SK-N-SH (cell line): ENCODE measurements at regions not wholly inside any gene's neighbourhood (a gene's known extent, or its start where the extent isn't known, plus 50 kb on each side); places are given as distances from the start of the nearest gene placed in this dataset.

Experiments
- CTCF ChIA-PET: fragments of 300-600, 350-600 bp; formaldehyde crosslinking; extraction: SDS; loops from one replicate; lab custom pipeline; 2021; lab: Yijun Ruan, JAX
- POLR2A ChIA-PET: fragments of 350-600 bp; sonication (Branson Sonifier 250); formaldehyde crosslinking; extraction: SDS; loops from one replicate; lab custom pipeline; 2020; ENCODE audit warnings: antibody characterized with exemption, inconsistent platforms; lab: Yijun Ruan, JAX
- DNase-seq: peaks from one replicate; pipeline ENCODE4 v3.0.0; 2012
- H2AFZ ChIP-seq: fragments of 200-600 bp; sonication (generic); 2 replicates; pipeline ENCODE4 v1.8.1; 2016; ENCODE audit warnings: antibody characterized with exemption, mild to moderate bottlenecking, low read depth
- H3F3A ChIP-seq: fragments of 200-600 bp; sonication (generic); replicated peaks from 2 replicates; pipeline ENCODE3; 2016; ENCODE audit warnings: antibody characterized with exemption, mild to moderate bottlenecking; ENCODE audit not compliant: insufficient read depth
- H3K27ac ChIP-seq, 2 experiments: fragments of 200-500 bp in 1 of 2; fragments of 200-600 bp in 1 of 2; sonication (Bioruptor generic) in 1 of 2; sonication (generic), shearing (Covaris generic) in 1 of 2; 2 replicates each; pipeline versions ENCODE4 v1.5.1 to v1.6.1; 2014 to 2016; ENCODE audit warnings: low read depth in 2 of 2, inconsistent platforms in 1 of 2, low read length in 1 of 2, mild to moderate bottlenecking in 1 of 2, mixed read lengths in 1 of 2
- H3K27me3 ChIP-seq: fragments of 200-600 bp; sonication (generic), shearing (Covaris generic); 2 replicates; pipeline ENCODE4 v1.6.1; 2016; ENCODE audit warnings: mixed run types; ENCODE audit not compliant: insufficient read depth
- H3K36me3 ChIP-seq, 2 experiments: fragments of 200-500 bp in 1 of 2; fragments of 200-600 bp in 1 of 2; sonication (Bioruptor generic) in 1 of 2; sonication (generic) in 1 of 2; replicated peaks in 1 of 2; 2 replicates each; pipeline versions ENCODE3 to v1.5.1; 2014 to 2016; ENCODE audit warnings: low read length in 1 of 2, mild to moderate bottlenecking in 1 of 2; ENCODE audit not compliant: insufficient read depth in 2 of 2, control insufficient read depth in 1 of 2
- H3K4me1 ChIP-seq, 2 experiments: fragments of 200-500 bp in 1 of 2; fragments of 200-600 bp in 1 of 2; sonication (Bioruptor generic) in 1 of 2; sonication (generic), shearing (Covaris generic) in 1 of 2; 2 replicates each; pipeline versions ENCODE4 v1.5.1 to v1.6.1; 2014 to 2016; ENCODE audit warnings: low read depth in 1 of 2, low read length in 1 of 2, mixed run types in 1 of 2; ENCODE audit not compliant: insufficient read depth in 2 of 2, control insufficient read depth in 1 of 2
- H3K4me2 ChIP-seq: fragments of 200-600 bp; sonication (generic), shearing (Covaris generic); 2 replicates; pipeline ENCODE4 v1.6.1; 2017; ENCODE audit warnings: mixed run types
- H3K4me3 ChIP-seq, 2 experiments: fragments of 200-500 bp in 1 of 2; fragments of 200-600 bp in 1 of 2; sonication (Bioruptor generic) in 1 of 2; sonication (generic), shearing (Covaris generic) in 1 of 2; 2 replicates each; pipeline versions ENCODE4 v1.5.1 to v1.8.1; 2014 to 2016; ENCODE audit warnings: low read depth in 2 of 2, inconsistent platforms in 1 of 2, low read length in 1 of 2, mild to moderate bottlenecking in 1 of 2, mixed read lengths in 1 of 2, moderate library complexity in 1 of 2
- H3K79me2 ChIP-seq: fragments of 200-600 bp; sonication (generic); 2 replicates; pipeline ENCODE4 v1.8.1; 2017; ENCODE audit warnings: mild to moderate bottlenecking; ENCODE audit not compliant: insufficient read depth
- H3K9ac ChIP-seq: fragments of 200-600 bp; sonication (generic); 2 replicates; pipeline ENCODE4 v1.6.1; 2017; ENCODE audit warnings: mixed run types
- H3K9me2 ChIP-seq: fragments of 200-600 bp; sonication (generic); 2 replicates; pipeline ENCODE4 v1.6.1; 2017; ENCODE audit warnings: mixed run types
- H3K9me3 ChIP-seq: fragments of 200-600 bp; sonication (generic); 2 replicates; pipeline ENCODE4 v1.6.1; 2017; ENCODE audit warnings: mixed run types, mild to moderate bottlenecking, moderate library complexity
- H4K20me1 ChIP-seq: fragments of 200-600 bp; sonication (generic); 2 replicates; pipeline ENCODE4 v1.6.1; 2017; ENCODE audit warnings: mild to moderate bottlenecking, mixed run types; ENCODE audit not compliant: insufficient read depth
- ELF1 ChIP-seq: IDR thresholded peaks from 2 replicates; pipeline ENCODE4 v1.4.0; 2012
- EP300 ChIP-seq, 2 experiments: IDR thresholded peaks; 2 replicates each; pipeline versions ENCODE4 v1.4.0 to v1.6.1; 2012; ENCODE audit warnings: borderline replicate concordance in 1 of 2, low read depth in 1 of 2, low read length in 1 of 2
- FOSL2 ChIP-seq: IDR thresholded peaks from 2 replicates; pipeline ENCODE4 v1.4.0; 2012; ENCODE audit warnings: low read depth, mild to moderate bottlenecking, moderate library complexity, borderline replicate concordance
- GATA2 ChIP-seq: sonication (generic); formaldehyde crosslinking; IDR thresholded peaks from 2 replicates; pipeline ENCODE4 v1.5.0; 2020; ENCODE audit warnings: mild to moderate bottlenecking, missing genetic modification reagents
- IRF3 ChIP-seq: fragments of 150-350 bp; IDR thresholded peaks from 2 replicates; pipeline ENCODE4 v1.6.1; 2016; ENCODE audit warnings: mild to moderate bottlenecking, low read depth, low read length
- JUND ChIP-seq: IDR thresholded peaks from 2 replicates; pipeline ENCODE4 v1.4.0; 2012
- MAX ChIP-seq: IDR thresholded peaks from 2 replicates; pipeline ENCODE4 v1.4.0; 2012; ENCODE audit warnings: low read depth
- MXI1 ChIP-seq: IDR thresholded peaks from 2 replicates; pipeline ENCODE4 v1.6.1; 2012; ENCODE audit warnings: mild to moderate bottlenecking, low read depth, low read length, improper control_type of control experiment
- NRF1 ChIP-seq: IDR thresholded peaks from 2 replicates; pipeline ENCODE4 v1.6.1; 2012; ENCODE audit warnings: low read depth, mild to moderate bottlenecking, low read length
- RAD21 ChIP-seq: IDR thresholded peaks from 2 replicates; pipeline ENCODE4 v1.6.1; 2012; ENCODE audit warnings: mild to moderate bottlenecking, low read length
- RCOR1 ChIP-seq: fragments of 150-350 bp; IDR thresholded peaks from 2 replicates; pipeline ENCODE4 v1.6.1; 2017; ENCODE audit warnings: antibody characterized with exemption, low read length
- RFX5 ChIP-seq: IDR thresholded peaks from 2 replicates; pipeline ENCODE4 v1.6.1; 2012; ENCODE audit warnings: mild to moderate bottlenecking, improper control_type of control experiment, low read length
- SIN3A ChIP-seq: IDR thresholded peaks from 2 replicates; pipeline ENCODE4 v1.6.1; 2012; ENCODE audit warnings: low read depth, mild to moderate bottlenecking, low read length, moderate library complexity, borderline replicate concordance
- TAF1 ChIP-seq: IDR thresholded peaks from 2 replicates; pipeline ENCODE4 v1.6.1; 2012; ENCODE audit warnings: low read depth, mild to moderate bottlenecking, low read length, moderate library complexity, borderline replicate concordance
- TEAD4 ChIP-seq: IDR thresholded peaks from 2 replicates; pipeline ENCODE4 v1.4.0; 2012; ENCODE audit warnings: mild to moderate bottlenecking, borderline replicate concordance; ENCODE audit not compliant: insufficient read depth
- USF1 ChIP-seq: IDR thresholded peaks from 2 replicates; pipeline ENCODE4 v1.4.0; 2012; ENCODE audit warnings: low read depth, borderline replicate concordance
- YY1 ChIP-seq: IDR thresholded peaks from 2 replicates; pipeline ENCODE4 v1.4.0; 2012; ENCODE audit warnings: low read depth, mild to moderate bottlenecking
- ZBTB33 ChIP-seq: IDR thresholded peaks from 2 replicates; pipeline ENCODE4 v1.4.0; 2012; ENCODE audit warnings: low read depth, borderline replicate concordance

- no peaks in the 10 kb centered on the region for H3K4me1 ChIP-seq
- no peaks in the 10 kb centered on the region for H3K9me2 ChIP-seq
- H3K9me3 ChIP-seq: no peaks in the 10 kb centered on the region
- no peaks in the 10 kb centered on the region for H3K36me3 ChIP-seq
- POLR2A ChIA-PET: no interaction called here
- CTCF ChIA-PET: no interaction called here
- H2AFZ ChIP-seq: no peak overlapping the region
- H3K27ac ChIP-seq: no peak overlapping the region
- no peak overlapping the region for H3K4me3 ChIP-seq
- no peak overlapping the region for H3K4me2 ChIP-seq
- DNase-seq: no peak
- no peak overlapping the region for H3K9ac ChIP-seq
- no peaks in the 10 kb centered on the region for H3K27me3 ChIP-seq
- TF ChIP-seq MXI1 (no peak), EP300 (IDR thresholded peaks at IDR 0.05; ENCODE audit: borderline replicate concordance in 1 of 2, low read depth in 1 of 2, low read length in 1 of 2) (no peak), TAF1 (no peak), ELF1 (no peak), TEAD4 (no peak), RAD21 (no peak), RCOR1 (no peak), YY1 (no peak), USF1 (no peak), GATA2 (CRISPR knock-in tag) (no peak), IRF3 (no peak), JUND (no peak), RFX5 (no peak), NRF1 (no peak), FOSL2 (no peak), SIN3A (no peak), ZBTB33 (no peak), MAX (no peak)
- no peaks in the 10 kb centered on the region for H4K20me1 ChIP-seq
- no peaks in the 10 kb centered on the region for H3F3A ChIP-seq
- H3K79me2 ChIP-seq: no peaks in the 10 kb centered on the region
These were observed 2105.0 kb downstream of the ARAP2 start for GRCh38 chr4:34139346-34139745.
